AG04449 (cell line): ENCODE measurements at regions not wholly inside any gene's neighbourhood (a gene's known extent, or its start where the extent isn't known, plus 50 kb on each side); places are given as distances from the start of the nearest gene placed in this dataset.

Experiments used
- CTCF ChIA-PET: fragments of 350-600 bp; formaldehyde crosslinking; extraction: SDS; loops from one replicate; lab custom pipeline; 2021; ENCODE audit warnings: antibody characterized with exemption; lab: Yijun Ruan, JAX
- POLR2A ChIA-PET: fragments of 400-600, 350-600 bp; formaldehyde crosslinking; extraction: SDS; loops from one replicate; lab custom pipeline; 2020; ENCODE audit warnings: antibody characterized with exemption, inconsistent platforms; lab: Yijun Ruan, JAX
- DNase-seq: peaks from one replicate; pipeline ENCODE4 v3.0.0-alpha.2; 2010; ENCODE audit warnings: low read depth, low spot score
- H3K4me3 ChIP-seq: 2 replicates; pipeline ENCODE4 v1.5.1; 2011; ENCODE audit warnings: low read depth, mild to moderate bottlenecking, control low read depth, low read length
- CTCF ChIP-seq: IDR thresholded peaks from one replicate; pipeline ENCODE4 v1.5.1; 2011; ENCODE audit warnings: mild to moderate bottlenecking, moderate library complexity, low read length, control low read depth, inconsistent platforms; ENCODE audit not compliant: insufficient read depth; ENCODE audit errors: missing control alignments

GRCh38 chr11:116607027-116607426 is 165.8 kb downstream of the BUD13 start:
- ChIA-PET CTCF (interaction anchor here (0.6 kb wide), 1 partner anchor 1603 kb away, joined by 3 read pairs; no protein-coding TSS in a partner anchor), POLR2A (no interaction called here)
- no peak for DNase-seq
- H3K4me3 ChIP-seq = no peak overlapping the region
- TF ChIP-seq CTCF = no peak

DNA sequence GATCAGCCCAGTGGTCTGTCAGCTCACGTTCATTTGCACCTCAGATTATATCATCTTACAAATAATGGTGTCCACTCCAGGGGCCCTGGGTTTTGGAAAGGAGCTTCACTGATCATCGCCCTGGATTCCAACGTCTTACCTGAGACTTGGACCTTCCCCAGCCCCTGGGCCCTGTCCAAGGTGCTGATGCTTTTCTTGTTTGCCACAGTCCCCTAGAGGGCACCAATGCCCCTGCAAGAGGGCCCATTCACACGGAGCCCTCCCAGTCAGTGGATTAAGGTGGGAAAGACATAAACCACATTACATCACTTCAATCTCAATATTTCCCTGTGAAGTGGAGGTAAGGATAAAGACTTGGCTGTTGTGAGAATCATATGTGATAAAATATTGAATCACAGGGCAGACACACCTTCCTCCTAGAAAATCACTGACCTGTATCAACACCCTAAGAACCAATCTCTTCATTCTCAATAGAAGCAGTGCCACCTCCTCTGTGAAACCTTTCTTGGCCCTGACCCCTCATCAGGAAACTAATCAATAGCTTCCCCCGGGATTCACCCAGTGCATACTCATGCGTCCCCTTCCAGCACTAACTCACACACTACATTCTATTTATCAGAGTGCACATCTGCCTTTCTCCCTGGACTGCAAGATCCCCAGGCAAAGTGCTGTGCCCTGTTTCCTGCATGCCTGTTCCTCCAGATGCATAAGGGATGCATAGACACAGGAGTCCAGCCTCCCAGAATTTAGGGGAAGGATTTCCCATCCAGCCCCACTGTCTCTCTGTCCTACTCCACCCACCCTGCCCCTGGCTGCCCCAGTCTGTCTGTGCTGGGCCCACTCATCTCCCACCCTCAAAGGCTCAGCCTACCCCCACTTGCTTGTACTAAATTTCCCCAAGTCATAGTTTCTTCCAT is 167.0 kb downstream of the BUD13 start:
- DNase-seq = no peak
- ChIA-PET CTCF (no interaction called here), POLR2A (no interaction called here)
- TF ChIP-seq CTCF = peak; percentile 38
- no peak overlapping the region for H3K4me3 ChIP-seq

GRCh38 chr11:116603728-116604323 is 169.0 kb downstream of the BUD13 start:
- CTCF ChIA-PET = no interaction called here
- H3K4me3 ChIP-seq = no peak overlapping the region
- DNase-seq = no peak
- POLR2A ChIA-PET = no interaction called here
- TF ChIP-seq CTCF = no peak

DNA sequence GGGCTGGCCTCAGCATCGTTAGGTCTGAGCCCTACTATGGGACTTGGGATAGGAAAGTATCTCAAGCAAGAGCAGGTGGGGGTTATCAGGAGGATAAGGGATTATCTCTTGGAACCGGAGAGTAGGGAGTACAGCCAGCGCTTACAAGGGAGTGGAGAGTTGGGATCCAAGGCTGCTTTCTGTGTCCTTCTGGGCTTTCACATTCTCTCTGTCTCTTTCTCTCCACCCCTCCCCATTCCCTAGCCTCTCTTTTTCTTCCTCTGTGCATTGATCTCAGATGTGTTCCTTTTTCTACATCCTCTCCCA is 170.2 kb downstream of the BUD13 start:
- POLR2A ChIA-PET = no interaction called here
- CTCF ChIA-PET = no interaction called here
- no peak overlapping the region for H3K4me3 ChIP-seq
- DNase-seq = no peak
- no peak for TF ChIP-seq CTCF

GRCh38 chr11:116601814-116602636 is 170.8 kb downstream of the BUD13 start:
- CTCF ChIA-PET = no interaction called here
- no peak for TF ChIP-seq CTCF
- no peak for DNase-seq
- H3K4me3 ChIP-seq = no peak overlapping the region
- POLR2A ChIA-PET = no interaction called here

DNA sequence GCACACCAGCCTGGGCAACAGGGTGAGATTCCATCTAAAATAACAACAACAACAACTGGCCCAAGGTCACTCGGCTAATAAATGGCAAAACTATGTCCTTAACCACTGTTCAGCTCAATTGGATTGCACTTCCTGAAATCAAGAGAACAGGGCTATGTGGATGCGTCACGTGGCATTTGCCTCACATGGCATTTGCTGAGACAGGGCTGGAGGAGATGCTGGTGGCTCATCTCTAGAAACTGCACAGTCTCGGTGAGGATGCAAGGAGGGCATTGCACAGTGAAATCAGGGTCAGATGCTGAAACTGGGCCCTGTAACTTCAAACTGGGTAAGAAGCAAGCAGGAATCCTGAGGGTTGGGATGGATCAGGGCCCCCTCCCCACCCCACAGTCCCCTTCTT is 171.9 kb downstream of the BUD13 start:
- no peak for DNase-seq
- ChIA-PET POLR2A (no interaction called here), CTCF (no interaction called here)
- TF ChIP-seq CTCF = no peak
- H3K4me3 ChIP-seq = no peak overlapping the region
